Neural cell (in vitro differentiated cells): ENCODE measurements at regions not wholly inside any gene's neighbourhood (a gene's known extent, or its start where the extent isn't known, plus 50 kb on each side); places are given as distances from the start of the nearest gene placed in this dataset.

Experiments used
- H2AFZ ChIP-seq: fragments of 200-600, 300-800 bp; sonication (generic), shearing (Covaris generic); 2 replicates; pipeline ENCODE4 v1.6.0; 2014; ENCODE audit warnings: low read depth, mild to moderate bottlenecking, antibody characterized with exemption, low read length, moderate library complexity
- H3F3A ChIP-seq: fragments of 200-600 bp; shearing (Covaris generic); 2 replicates; pipeline ENCODE4 v1.6.1; 2016; ENCODE audit warnings: mild to moderate bottlenecking, moderate library complexity, mixed read lengths, antibody characterized with exemption, low read length; ENCODE audit not compliant: insufficient read depth, poor library complexity, severe bottlenecking
- H3K27ac ChIP-seq: fragments of 200-600, 300-800 bp; sonication (generic), shearing (Covaris generic); 2 replicates; pipeline ENCODE4 v1.5.1; 2014; ENCODE audit warnings: mild to moderate bottlenecking, low read length, moderate library complexity
- H3K27me3 ChIP-seq: fragments of 300-800, 200-600 bp; sonication (generic), shearing (Covaris generic); 2 replicates; pipeline ENCODE4 v1.6.0; 2014; ENCODE audit warnings: mild to moderate bottlenecking, low read depth, low read length, moderate library complexity; ENCODE audit not compliant: insufficient read depth
- H3K36me3 ChIP-seq: fragments of 300-800, 200-600 bp; sonication (generic), shearing (Covaris generic); 2 replicates; pipeline ENCODE4 v1.5.1; 2014; ENCODE audit warnings: mild to moderate bottlenecking, antibody characterized with exemption, low read length, moderate library complexity; ENCODE audit not compliant: insufficient read depth
- H3K4me2 ChIP-seq: fragments of 300-800, 200-600 bp; sonication (generic), shearing (Covaris generic); 2 replicates; pipeline ENCODE4 v1.6.0; 2014; ENCODE audit warnings: mild to moderate bottlenecking, low read length
- H3K4me3 ChIP-seq: fragments of 300-800, 200-600 bp; sonication (generic), shearing (Covaris generic); 2 replicates; pipeline ENCODE4 v1.5.1; 2014; ENCODE audit warnings: mild to moderate bottlenecking, low read length, moderate library complexity
- H3K79me2 ChIP-seq: fragments of 200-600 bp; shearing (Covaris generic); replicated peaks from 2 replicates; pipeline ENCODE4 v1.6.0; 2014; ENCODE audit warnings: mild to moderate bottlenecking, low read length, moderate library complexity; ENCODE audit not compliant: insufficient read depth
- H3K9ac ChIP-seq: fragments of 300-800, 200-600 bp; sonication (generic), shearing (Covaris generic); 2 replicates; pipeline ENCODE4 v1.6.1; 2016; ENCODE audit warnings: mild to moderate bottlenecking, low read length, mixed read lengths
- H3K9me2 ChIP-seq: fragments of 200-600 bp; shearing (Covaris generic); 2 replicates; pipeline ENCODE4 v1.6.1; 2016; ENCODE audit warnings: mild to moderate bottlenecking, low read length, mixed read lengths; ENCODE audit not compliant: insufficient read depth
- H3K9me3 ChIP-seq: fragments of 200-600, 300-800 bp; sonication (generic), shearing (Covaris generic); 2 replicates; pipeline ENCODE4 v1.6.1; 2016; ENCODE audit warnings: mild to moderate bottlenecking, mixed run types, low read length, moderate library complexity, mixed read lengths
- H4K20me1 ChIP-seq: fragments of 200-600 bp; shearing (Covaris generic); 2 replicates; pipeline ENCODE4 v1.6.1; 2016; ENCODE audit warnings: mild to moderate bottlenecking, mixed run types; ENCODE audit not compliant: insufficient read depth
- CTCF ChIP-seq: fragments of 450-650 bp; IDR thresholded peaks from 2 replicates; pipeline ENCODE4 v1.5.1; 2014; ENCODE audit warnings: antibody characterized with exemption, mild to moderate bottlenecking, moderate library complexity; ENCODE audit not compliant: poor library complexity, severe bottlenecking
- EP300 ChIP-seq: fragments of 450-650 bp; conservative IDR thresholded peaks from 2 replicates; pipeline ENCODE4 v1.6.1; 2014; ENCODE audit warnings: antibody characterized with exemption, mild to moderate bottlenecking, moderate library complexity; ENCODE audit not compliant: poor library complexity, severe bottlenecking
- EZH2 ChIP-seq: fragments of 200-600, 300-800 bp; shearing (Covaris generic), sonication (generic); IDR thresholded peaks from 2 replicates; pipeline ENCODE4 v1.6.1; 2014; ENCODE audit warnings: antibody characterized with exemption, low read length, borderline replicate concordance, mild to moderate bottlenecking; ENCODE audit not compliant: insufficient read depth, poor library complexity, severe bottlenecking
- MXI1 ChIP-seq: fragments of 450-650 bp; conservative IDR thresholded peaks from 2 replicates; pipeline ENCODE4 v1.6.1; 2014; ENCODE audit warnings: antibody characterized with exemption, mild to moderate bottlenecking; ENCODE audit not compliant: poor library complexity, severe bottlenecking
- POLR2AphosphoS5 ChIP-seq: IDR thresholded peaks from 2 replicates; pipeline ENCODE4 v1.6.1; 2012
- RAD21 ChIP-seq: fragments of 450-650 bp; conservative IDR thresholded peaks from 2 replicates; pipeline ENCODE4 v1.6.1; 2014; ENCODE audit warnings: antibody characterized with exemption, mild to moderate bottlenecking, moderate library complexity
- REST ChIP-seq: IDR thresholded peaks from 2 replicates; pipeline ENCODE4 v1.6.1; 2012; ENCODE audit warnings: borderline replicate concordance
- SMC3 ChIP-seq: fragments of 450-650 bp; conservative IDR thresholded peaks from 2 replicates; pipeline ENCODE4 v1.6.1; 2014; ENCODE audit warnings: antibody characterized with exemption, mild to moderate bottlenecking, moderate library complexity; ENCODE audit not compliant: poor library complexity
- TAF1 ChIP-seq: IDR thresholded peaks from 2 replicates; pipeline ENCODE4 v1.6.1; 2012; ENCODE audit warnings: low read depth

DNA sequence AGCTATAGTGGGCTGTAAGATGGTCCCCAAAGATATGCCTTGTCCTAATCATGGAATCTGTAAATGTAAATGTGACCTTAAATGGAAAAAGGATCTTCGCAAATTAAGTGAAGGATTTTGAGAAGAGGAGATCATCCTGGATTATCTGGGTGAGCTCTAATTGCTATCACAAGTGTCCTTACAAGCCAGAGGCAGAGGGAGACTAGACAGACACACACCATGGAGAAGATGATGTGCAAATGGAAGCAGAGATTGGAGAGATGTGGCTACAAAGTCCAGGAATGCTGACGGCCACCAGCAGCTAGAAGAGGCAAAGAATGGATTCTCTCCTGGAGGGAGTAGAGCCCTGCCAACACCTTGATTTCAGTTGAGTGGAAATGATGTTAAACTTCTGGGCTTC lies 102.3 kb upstream of the PROK2 start:
- no peaks in the 10 kb centered on the region for H3K9me3 ChIP-seq
- no peaks in the 10 kb centered on the region for H3K36me3 ChIP-seq
- H3K9me2 ChIP-seq: no peaks in the 10 kb centered on the region
- H3K27me3 ChIP-seq: no peaks in the 10 kb centered on the region
- no peaks in the 10 kb centered on the region for H4K20me1 ChIP-seq
- no peaks in the 10 kb centered on the region for H3F3A ChIP-seq
- no peaks in the 10 kb centered on the region for H3K79me2 ChIP-seq
- no peak overlapping the region for H3K9ac ChIP-seq
- no peak overlapping the region for H3K4me3 ChIP-seq
- no peak overlapping the region for H3K4me2 ChIP-seq
- no peak overlapping the region for H2AFZ ChIP-seq
- TF ChIP-seq RAD21 (no peak), POLR2AphosphoS5 (no peak), EZH2 (no peak), MXI1 (no peak), TAF1 (no peak)
- H3K27ac ChIP-seq: no peak overlapping the region

GRCh38 chr3:71885006-71885405 lies 100.1 kb upstream of the PROK2 start:
- Histone ChIP-seq H3K4me2 (no peak overlapping the region), H3K9ac (no peak overlapping the region), H3K27ac (no peak overlapping the region), H3K36me3 (no peaks in the 10 kb centered on the region), H3K27me3 (no peaks in the 10 kb centered on the region), H3K4me3 (no peak overlapping the region), H3K9me2 (no peaks in the 10 kb centered on the region), H2AFZ (no peak overlapping the region), H3F3A (no peaks in the 10 kb centered on the region), H3K79me2 (no peaks in the 10 kb centered on the region), H3K9me3 (no peaks in the 10 kb centered on the region), H4K20me1 (no peaks in the 10 kb centered on the region)
- TF ChIP-seq EP300 (no peak), REST (peak; percentile 95), RAD21 (no peak), POLR2AphosphoS5 (no peak), CTCF (no peak), SMC3 (no peak), TAF1 (no peak), MXI1 (no peak)

- Histone ChIP-seq H3K9me2 (no peaks in the 10 kb centered on the region), H3K27me3 (no peaks in the 10 kb centered on the region), H3K79me2 (no peaks in the 10 kb centered on the region), H3K4me3 (no peak overlapping the region), H3K9ac (no peak overlapping the region), H4K20me1 (no peaks in the 10 kb centered on the region), H3F3A (no peaks in the 10 kb centered on the region), H3K27ac (no peak overlapping the region), H3K36me3 (no peaks in the 10 kb centered on the region), H2AFZ (no peak overlapping the region), H3K4me2 (no peak overlapping the region), H3K9me3 (no peaks in the 10 kb centered on the region)
- no peak for TF ChIP-seq POLR2AphosphoS5
- no peak for TF ChIP-seq MXI1
- no peak for TF ChIP-seq RAD21
- no peak for TF ChIP-seq SMC3
- TF ChIP-seq TAF1: no peak
- no peak for TF ChIP-seq EZH2
- no peak for TF ChIP-seq CTCF
- no peak for TF ChIP-seq EP300
- no peak for TF ChIP-seq REST
These were observed 96.8 kb upstream of the PROK2 start for GRCh38 chr3:71881732-71882131.
